Tibial nerve (tissue), 4 donors: ENCODE measurements at regions not wholly inside any gene's neighbourhood (a gene's known extent, or its start where the extent isn't known, plus 50 kb on each side); places are given as distances from the start of the nearest gene placed in this dataset.

Experiments used
- CTCF ChIP-seq, 5 experiments: fragments of 200-600 bp in 3 of 5; fragments of 450-650 bp in 2 of 5; sonication (generic) in 3 of 5; IDR thresholded peaks; one replicate each; pipeline ENCODE4 v1.5.1; 2016 to 2019; ENCODE audit warnings: antibody characterized with exemption in 5 of 5, mild to moderate bottlenecking in 3 of 5, moderate library complexity in 2 of 5
- EP300 ChIP-seq, 2 donors: sonication (generic); formaldehyde crosslinking; IDR thresholded peaks; one replicate each; pipeline ENCODE4 v1.6.1; 2017; ENCODE audit warnings: antibody characterized with exemption in 2 of 2, mild to moderate bottlenecking in 1 of 2

- TF ChIP-seq CTCF (IDR thresholded peaks at IDR 0.05) (no peak), EP300 (IDR thresholded peaks at IDR 0.05) (no peak)
Measured at GRCh38 chr5:158180407-158180806, 321.5 kb upstream of the CLINT1 start.
